Fibroblast of lung (primary cell): ENCODE measurements at regions not wholly inside any gene's neighbourhood (a gene's known extent, or its start where the extent isn't known, plus 50 kb on each side); places are given as distances from the start of the nearest gene placed in this dataset.

Source experiments
- DNase-seq, 2 donors: peaks; one replicate each; pipeline versions ENCODE4 v3.0.0 to v3.0.0-alpha.2; 2010; ENCODE audit warnings: low read depth in 2 of 2
- H2AFZ ChIP-seq: 2 replicates; pipeline ENCODE4 v1.5.1; 2012; ENCODE audit warnings: low read length, control low read depth, inconsistent platforms
- H3K27ac ChIP-seq: 2 replicates; pipeline ENCODE4 v1.5.1; 2011; ENCODE audit warnings: low read length, control low read depth; ENCODE audit not compliant: insufficient read depth
- H3K27me3 ChIP-seq: 2 replicates; pipeline ENCODE4 v1.5.1; 2011; ENCODE audit warnings: mild to moderate bottlenecking, low read length; ENCODE audit not compliant: control insufficient read depth, insufficient read depth
- H3K36me3 ChIP-seq: 2 replicates; pipeline ENCODE4 v1.5.1; 2011; ENCODE audit warnings: low read length; ENCODE audit not compliant: control insufficient read depth, insufficient read depth
- H3K4me1 ChIP-seq: 2 replicates; pipeline ENCODE4 v1.5.1; 2011; ENCODE audit warnings: low read length; ENCODE audit not compliant: control insufficient read depth, insufficient read depth; ENCODE audit errors: extremely low read depth
- H3K4me2 ChIP-seq: 2 replicates; pipeline ENCODE4 v1.5.1; 2011; ENCODE audit warnings: low read length, control low read depth; ENCODE audit not compliant: insufficient read depth; ENCODE audit errors: extremely low read depth
- H3K4me3 ChIP-seq, 4 experiments: fragments of 200-600 bp in 1 of 4; sonication (generic) in 1 of 4; replicated peaks in 1 of 4; 2 replicates each; pipeline ENCODE4 v1.5.1; 2011 to 2016; ENCODE audit warnings: low read length in 4 of 4, low read depth in 3 of 4, mild to moderate bottlenecking in 3 of 4, control low read depth in 2 of 4, inconsistent platforms in 1 of 4, mixed read lengths in 1 of 4; ENCODE audit not compliant: insufficient read depth in 1 of 4; ENCODE audit errors: control extremely low read depth in 1 of 4
- H3K79me2 ChIP-seq: 2 replicates; pipeline ENCODE4 v1.5.1; 2012; ENCODE audit warnings: mild to moderate bottlenecking, low read length, inconsistent platforms; ENCODE audit not compliant: control insufficient read depth, insufficient read depth
- H3K9ac ChIP-seq: 2 replicates; pipeline ENCODE4 v1.5.1; 2011; ENCODE audit warnings: mild to moderate bottlenecking, low read length, control low read depth; ENCODE audit not compliant: insufficient read depth
- H3K9me3 ChIP-seq: 2 replicates; pipeline ENCODE4 v1.5.1; 2012; ENCODE audit warnings: low read depth, low read length; ENCODE audit not compliant: control insufficient read depth, insufficient read depth
- H4K20me1 ChIP-seq: 2 replicates; pipeline ENCODE4 v1.5.1; 2011; ENCODE audit warnings: low read length; ENCODE audit not compliant: control insufficient read depth, insufficient read depth; ENCODE audit errors: extremely low read depth
- CTCF ChIP-seq, 2 donors: IDR thresholded peaks in 1 of 2; conservative IDR thresholded peaks in 1 of 2; 1 replicate in 1 of 2; 2 replicates in 1 of 2; pipeline ENCODE4 v1.5.1; 2011 to 2012; ENCODE audit warnings: low read length in 2 of 2, control low read depth in 1 of 2, inconsistent platforms in 1 of 2, low read depth in 1 of 2, mild to moderate bottlenecking in 1 of 2
- EZH2 ChIP-seq: IDR thresholded peaks from 2 replicates; pipeline ENCODE4 v1.5.1; 2012; ENCODE audit warnings: low read length, control low read depth, mild to moderate bottlenecking; ENCODE audit errors: missing control alignments

GRCh38 chr11:91876746-91877145, 347.9 kb upstream of the FAT3 start:
- H3K4me2 ChIP-seq, result no peak overlapping the region
- no peak overlapping the region for H3K27ac ChIP-seq
- H3K9me3 ChIP-seq, result no peaks in the 10 kb centered on the region
- no peaks in the 10 kb centered on the region for H3K79me2 ChIP-seq
- no peak for DNase-seq
- no peaks in the 10 kb centered on the region for H3K36me3 ChIP-seq
- H3K4me3 ChIP-seq, result no peak overlapping the region
- H4K20me1 ChIP-seq, result no peaks in the 10 kb centered on the region
- no peaks in the 10 kb centered on the region for H3K27me3 ChIP-seq
- TF ChIP-seq CTCF (conservative IDR thresholded peaks at IDR 0.05 in 1 of 2, IDR thresholded peaks at IDR 0.05 in 1 of 2; ENCODE audit: low read depth in 1 of 2, low read length in 2 of 2) (no peak), EZH2 (no peak)
- H2AFZ ChIP-seq, result no peak overlapping the region
- H3K9ac ChIP-seq, result no peak overlapping the region
- H3K4me1 ChIP-seq, result no peaks in the 10 kb centered on the region

- Histone ChIP-seq H3K36me3 (no peaks in the 10 kb centered on the region), H3K27ac (no peak overlapping the region), H3K79me2 (no peaks in the 10 kb centered on the region), H3K9ac (no peak overlapping the region), H3K4me1 (no peaks in the 10 kb centered on the region), H4K20me1 (no peaks in the 10 kb centered on the region), H3K27me3 (no peaks in the 10 kb centered on the region), H3K4me3 (no peak overlapping the region), H2AFZ (no peak overlapping the region), H3K4me2 (no peak overlapping the region), H3K9me3 (no peaks in the 10 kb centered on the region)
- TF ChIP-seq CTCF (conservative IDR thresholded peaks at IDR 0.05 in 1 of 2, IDR thresholded peaks at IDR 0.05 in 1 of 2; ENCODE audit: low read depth in 1 of 2, low read length in 2 of 2), result no peak
- TF ChIP-seq EZH2, result no peak
- DNase-seq, result peak in 1 of 2 donors; percentile 6
Observed at GRCh38 chr11:91872243-91872642, 352.4 kb upstream of the FAT3 start.

- H3K79me2 ChIP-seq, result no peaks in the 10 kb centered on the region
- TF ChIP-seq EZH2 (no peak), CTCF (conservative IDR thresholded peaks at IDR 0.05 in 1 of 2, IDR thresholded peaks at IDR 0.05 in 1 of 2; ENCODE audit: low read depth in 1 of 2, low read length in 2 of 2) (no peak)
- no peaks in the 10 kb centered on the region for H3K36me3 ChIP-seq
- H3K9ac ChIP-seq, result no peak overlapping the region
- no peak for DNase-seq
- no peak overlapping the region for H3K27ac ChIP-seq
- no peak overlapping the region for H3K4me2 ChIP-seq
- no peaks in the 10 kb centered on the region for H3K4me1 ChIP-seq
- no peaks in the 10 kb centered on the region for H4K20me1 ChIP-seq
- H3K4me3 ChIP-seq, result no peak overlapping the region
- H2AFZ ChIP-seq, result no peak overlapping the region
- H3K9me3 ChIP-seq, result no peaks in the 10 kb centered on the region
- no peaks in the 10 kb centered on the region for H3K27me3 ChIP-seq
Observed at GRCh38 chr11:91871791-91872190, 352.8 kb upstream of the FAT3 start.
